Liver (tissue), 3 donors: ENCODE measurements at regions not wholly inside any gene's neighbourhood (a gene's known extent, or its start where the extent isn't known, plus 50 kb on each side); places are given as distances from the start of the nearest gene placed in this dataset.

Experiments
- ATF3 ChIP-seq: IDR thresholded peaks from 2 replicates; pipeline ENCODE4 v1.6.1; 2016; ENCODE audit warnings: antibody characterized with exemption
- CTCF ChIP-seq: fragments of 150-350 bp; IDR thresholded peaks from 2 replicates; pipeline ENCODE4 v1.5.1; 2017; ENCODE audit warnings: improper control_type of control experiment, low read depth, low read length; ENCODE audit not compliant: missing input control
- GABPA ChIP-seq, 2 donors: IDR thresholded peaks in 1 of 2; conservative IDR thresholded peaks in 1 of 2; 2 replicates each; pipeline ENCODE4 v1.6.1; 2016; ENCODE audit warnings: antibody characterized with exemption in 2 of 2, mild to moderate bottlenecking in 1 of 2, moderate library complexity in 1 of 2
- HNF4G ChIP-seq: IDR thresholded peaks from 2 replicates; pipeline ENCODE4 v1.6.1; 2016; ENCODE audit warnings: antibody characterized with exemption
- MAX ChIP-seq: IDR thresholded peaks from 2 replicates; pipeline ENCODE4 v1.6.1; 2016; ENCODE audit warnings: antibody characterized with exemption
- NR2F2 ChIP-seq: IDR thresholded peaks from 2 replicates; pipeline ENCODE4 v1.6.1; 2016; ENCODE audit warnings: antibody characterized with exemption
- RAD21 ChIP-seq, 2 donors: IDR thresholded peaks; 2 replicates each; pipeline ENCODE4 v1.6.1; 2016; ENCODE audit warnings: antibody characterized with exemption in 2 of 2, mild to moderate bottlenecking in 2 of 2
- REST ChIP-seq: IDR thresholded peaks from 2 replicates; pipeline ENCODE4 v1.6.1; 2016; ENCODE audit warnings: antibody characterized with exemption, mild to moderate bottlenecking
- RXRA ChIP-seq, 2 donors: IDR thresholded peaks; 2 replicates each; pipeline ENCODE4 v1.6.1; 2017 to 2018; ENCODE audit warnings: antibody characterized with exemption in 2 of 2, mild to moderate bottlenecking in 1 of 2
- TAF1 ChIP-seq: conservative IDR thresholded peaks from 2 replicates; pipeline ENCODE4 v1.6.1; 2016; ENCODE audit warnings: antibody characterized with exemption, mild to moderate bottlenecking
- YY1 ChIP-seq: IDR thresholded peaks from 2 replicates; pipeline ENCODE4 v1.6.1; 2016; ENCODE audit warnings: antibody characterized with exemption, mild to moderate bottlenecking
- donor health status: healthy.
- donor health status: healthy.

GRCh38 chr3:168533600-168533999 is 437.9 kb upstream of the GOLIM4 start:
- TF ChIP-seq CTCF (no peak), YY1 (no peak), RAD21 (IDR thresholded peaks at IDR 0.05) (no peak), MAX (no peak), RXRA (IDR thresholded peaks at IDR 0.05) (no peak), REST (no peak), TAF1 (no peak), GABPA (IDR thresholded peaks at IDR 0.05 in 1 of 2, conservative IDR thresholded peaks at IDR 0.05 in 1 of 2) (no peak), NR2F2 (no peak), ATF3 (no peak), HNF4G (no peak)
